HCT116 (cell line): ENCODE measurements at regions not wholly inside any gene's neighbourhood (a gene's known extent, or its start where the extent isn't known, plus 50 kb on each side); places are given as distances from the start of the nearest gene placed in this dataset.

ENCODE experiments used
- ATAC-seq: fragments of 200-7000 bp; cut with Tn5 transposase; 2 replicates; pipeline ENCODE4 v1.9.1; 2020; ENCODE audit warnings: mild to moderate bottlenecking, moderate library complexity
- BruUV-seq: library from RNA; stranded (reverse); fragments of 400-500 nt; replicated peaks from 2 replicates; lab custom pipeline; 2021; lab: Mats Ljungman, UMichigan
- CTCF ChIA-PET: fragments of 300-600 bp; sonication (Branson Sonifier 250); formaldehyde crosslinking; loops from one replicate; lab custom pipeline; 2021; ENCODE audit warnings: antibody characterized with exemption; lab: Charles Lee
- POLR2A ChIA-PET: fragments of 300-600, 350-600 bp; sonication (Branson Sonifier 250); formaldehyde crosslinking; loops from one replicate; lab custom pipeline; 2021; ENCODE audit warnings: antibody characterized with exemption; lab: Charles Lee
- RAD21 ChIA-PET, 2 experiments: fragments of 300-600 bp; sonication (Branson Sonifier 250); formaldehyde crosslinking; loops; one replicate each; lab custom pipeline; 2023; ENCODE audit warnings: low total read pairs in 2 of 2; ENCODE audit not compliant: uncharacterized antibody in 2 of 2, unreplicated experiment in 2 of 2, low non-redundant PET in 1 of 2; lab: Charles Lee
- DNase-seq: peaks from one replicate; pipeline ENCODE4 v3.0.0-alpha.2; 2010; ENCODE audit warnings: low read depth, low spot score
- H2AFZ ChIP-seq: fragments of 200-600 bp; shearing (Covaris generic), sonication (generic); 2 replicates; pipeline ENCODE4 v1.6.1; 2017; ENCODE audit warnings: low read depth, mixed run types, mixed read lengths, antibody characterized with exemption, low read length; ENCODE audit not compliant: poor library complexity, severe bottlenecking
- H3K27ac ChIP-seq: 2 replicates; pipeline ENCODE4 v1.5.1; 2012; ENCODE audit warnings: low read depth, low read length
- H3K27me3 ChIP-seq: fragments of 200-600 bp; sonication (generic); 2 replicates; pipeline ENCODE4 v1.6.1; 2016; ENCODE audit warnings: mixed run types, low read length, mixed read lengths; ENCODE audit not compliant: insufficient read depth
- H3K36me3 ChIP-seq, 2 experiments: fragments of 200-500 bp in 1 of 2; fragments of 200-600 bp in 1 of 2; sonication (Bioruptor generic) in 1 of 2; sonication (generic) in 1 of 2; 2 replicates each; pipeline versions ENCODE4 v1.5.1 to v1.6.1; 2014 to 2016; ENCODE audit warnings: low read length in 2 of 2, inconsistent platforms in 1 of 2, mixed read lengths in 1 of 2, mixed run types in 1 of 2; ENCODE audit not compliant: insufficient read depth in 2 of 2, control insufficient read depth in 1 of 2
- H3K4me1 ChIP-seq, 2 experiments: fragments of 200-600 bp in 1 of 2; sonication (generic) in 1 of 2; 2 replicates each; pipeline versions ENCODE4 v1.5.1 to v1.6.1; 2012 to 2017; ENCODE audit warnings: low read length in 2 of 2, inconsistent platforms in 1 of 2, mild to moderate bottlenecking in 1 of 2, mixed read lengths in 1 of 2, mixed run types in 1 of 2, moderate library complexity in 1 of 2; ENCODE audit not compliant: insufficient read depth in 2 of 2, control insufficient read depth in 1 of 2
- H3K4me2 ChIP-seq: fragments of 200-600 bp; sonication (generic); 2 replicates; pipeline ENCODE4 v1.6.1; 2017; ENCODE audit warnings: mixed run types, low read length, mixed read lengths
- H3K4me3 ChIP-seq, 2 experiments: fragments of 200-600 bp in 1 of 2; sonication (generic) in 1 of 2; replicated peaks in 1 of 2; 2 replicates each; pipeline ENCODE4 v1.5.1; 2011 to 2016; ENCODE audit warnings: low read length in 2 of 2, control low read depth in 1 of 2, low read depth in 1 of 2, mild to moderate bottlenecking in 1 of 2, mixed read lengths in 1 of 2, mixed run types in 1 of 2
- H3K79me2 ChIP-seq: fragments of 200-600 bp; sonication (generic); 2 replicates; pipeline ENCODE4 v1.6.1; 2017; ENCODE audit warnings: mild to moderate bottlenecking, mixed run types, low read length, moderate library complexity, mixed read lengths; ENCODE audit not compliant: insufficient read depth
- H3K9ac ChIP-seq: fragments of 200-600 bp; sonication (generic); 2 replicates; pipeline ENCODE4 v1.6.1; 2016; ENCODE audit warnings: low read length, mixed read lengths
- H3K9me2 ChIP-seq: fragments of 200-600 bp; sonication (generic), shearing (Covaris generic); 2 replicates; pipeline ENCODE4 v1.6.1; 2017; ENCODE audit warnings: mixed run types, mild to moderate bottlenecking, moderate library complexity; ENCODE audit not compliant: insufficient read depth
- H3K9me3 ChIP-seq, 2 experiments: fragments of 200-500 bp in 1 of 2; fragments of 200-600 bp in 1 of 2; sonication (Bioruptor generic) in 1 of 2; sonication (generic) in 1 of 2; 2 replicates each; pipeline ENCODE4 v1.6.1; 2014 to 2017; ENCODE audit warnings: low read length in 2 of 2, mixed read lengths in 2 of 2, inconsistent platforms in 1 of 2, low read depth in 1 of 2, mild to moderate bottlenecking in 1 of 2, mixed run types in 1 of 2, moderate library complexity in 1 of 2; ENCODE audit not compliant: control insufficient read depth in 1 of 2, insufficient read depth in 1 of 2
- H4K20me1 ChIP-seq: fragments of 200-600 bp; sonication (generic), shearing (Covaris generic); 2 replicates; pipeline ENCODE4 v1.6.1; 2017; ENCODE audit warnings: mixed run types, mild to moderate bottlenecking, moderate library complexity; ENCODE audit not compliant: insufficient read depth
- ATF3 ChIP-seq: IDR thresholded peaks from 2 replicates; pipeline ENCODE4 v1.6.1; 2012
- CBX3 ChIP-seq: IDR thresholded peaks from 2 replicates; pipeline ENCODE4 v1.6.1; 2012; ENCODE audit warnings: low read depth
- CEBPB ChIP-seq: IDR thresholded peaks from 2 replicates; pipeline ENCODE4 v1.6.1; 2012; ENCODE audit warnings: low read depth
- CTCF ChIP-seq, 3 experiments: fragments of 200-600 bp in 1 of 3; sonication (generic) in 1 of 3; IDR thresholded peaks in 2 of 3; conservative IDR thresholded peaks in 1 of 3; 2 replicates each; pipeline ENCODE4 v1.5.1; 2012 to 2017; ENCODE audit warnings: low read depth in 2 of 3, low read length in 2 of 3, antibody characterized with exemption in 1 of 3, borderline replicate concordance in 1 of 3, control low read depth in 1 of 3, mild to moderate bottlenecking in 1 of 3, mixed read lengths in 1 of 3, mixed run types in 1 of 3, moderate library complexity in 1 of 3; ENCODE audit not compliant: insufficient read depth in 1 of 3
- EGR1 ChIP-seq: IDR thresholded peaks from 2 replicates; pipeline ENCODE4 v1.6.1; 2012; ENCODE audit warnings: low read depth
- ELF1 ChIP-seq: IDR thresholded peaks from 2 replicates; pipeline ENCODE4 v1.6.1; 2012; ENCODE audit warnings: low read depth, borderline replicate concordance
- EZH2 ChIP-seq: fragments of 200-600 bp; sonication (generic); IDR thresholded peaks from 2 replicates; pipeline ENCODE4 v1.6.1; 2017; ENCODE audit warnings: antibody characterized with exemption, mixed run types
- FOSL1 ChIP-seq: IDR thresholded peaks from 2 replicates; pipeline ENCODE4 v1.6.1; 2012; ENCODE audit warnings: low read depth
- JUND ChIP-seq: IDR thresholded peaks from 2 replicates; pipeline ENCODE4 v1.6.1; 2012
- MAX ChIP-seq: IDR thresholded peaks from 2 replicates; pipeline ENCODE4 v1.6.1; 2012
- POLR2A ChIP-seq: IDR thresholded peaks from 2 replicates; pipeline ENCODE4 v1.7.0; 2011; ENCODE audit warnings: borderline replicate concordance; ENCODE audit not compliant: insufficient read depth, insufficient read length; ENCODE audit errors: extremely low read depth
- POLR2AphosphoS5 ChIP-seq: IDR thresholded peaks from 2 replicates; pipeline ENCODE4 v1.6.1; 2011; ENCODE audit warnings: mild to moderate bottlenecking, low read depth, low read length, moderate library complexity
- RAD21 ChIP-seq: IDR thresholded peaks from 2 replicates; pipeline ENCODE4 v1.6.1; 2012; ENCODE audit warnings: low read depth, mild to moderate bottlenecking
- REST ChIP-seq: IDR thresholded peaks from 2 replicates; pipeline ENCODE4 v1.6.1; 2012; ENCODE audit warnings: low read depth
- SIN3A ChIP-seq: IDR thresholded peaks from 2 replicates; pipeline ENCODE4 v1.6.1; 2012; ENCODE audit warnings: low read depth
- SRF ChIP-seq: IDR thresholded peaks from 2 replicates; pipeline ENCODE4 v1.6.1; 2012; ENCODE audit warnings: low read depth
- TCF7L2 ChIP-seq: IDR thresholded peaks from 2 replicates; pipeline ENCODE4 v1.7.0; 2011; ENCODE audit warnings: borderline replicate concordance, inconsistent platforms; ENCODE audit not compliant: insufficient read depth, insufficient read length; ENCODE audit errors: extremely low read depth
- YY1 ChIP-seq: IDR thresholded peaks from 2 replicates; pipeline ENCODE4 v1.6.1; 2011; ENCODE audit warnings: low read length, low read depth, moderate library complexity, mild to moderate bottlenecking; ENCODE audit not compliant: insufficient replicate concordance; ENCODE audit errors: extremely low read depth
- ZBTB33 ChIP-seq: IDR thresholded peaks from 2 replicates; pipeline ENCODE4 v1.6.1; 2011; ENCODE audit warnings: mild to moderate bottlenecking, low read length, moderate library complexity; ENCODE audit not compliant: insufficient replicate concordance; ENCODE audit errors: extremely low read depth
- ZFX ChIP-seq: fragments of 450-650 bp; IDR thresholded peaks from 2 replicates; pipeline ENCODE4 v1.6.1; 2017
- ZNF274 ChIP-seq: fragments of 200-500 bp; sonication (Bioruptor generic); IDR thresholded peaks from 2 replicates; pipeline ENCODE4 v1.6.1; 2014; ENCODE audit warnings: mild to moderate bottlenecking, low read depth, low read length, inconsistent platforms
- intact Hi-C: fragments of 100-400 bp; cut with micrococcal nuclease; formaldehyde crosslinking; loops from 2 replicates; pipeline ENCODE4 v1.10.0; 2022

- ChIA-PET CTCF (interaction anchor here (0.6 to 1.8 kb wide), 7 partner anchors 219 to 736 kb away, joined by 3 to 16 read pairs (median 7); no protein-coding TSS in a partner anchor), RAD21 (interaction anchor here (0.7 to 1.6 kb wide), 3 partner anchors 334 to 734 kb away, joined by 3 to 10 read pairs (median 3); no protein-coding TSS in a partner anchor), POLR2A (no interaction called here)
- H3K9ac ChIP-seq, result no peak overlapping the region
- H3K4me3 ChIP-seq, result no peak overlapping the region
- no peaks in the 10 kb centered on the region for H3K27me3 ChIP-seq
- BruUV-seq, result no TSS peak
- intact Hi-C loops, result loop anchor here (1.0 to 5.0 kb wide), 7 partner anchors 192 to 734 kb away; no protein-coding TSS in a partner anchor
- no peaks in the 10 kb centered on the region for H3K36me3 ChIP-seq
- peak overlapping the region; percentile 93 for H2AFZ ChIP-seq
- peak; percentile 41 for DNase-seq
- no peaks in the 10 kb centered on the region for H4K20me1 ChIP-seq
- H3K79me2 ChIP-seq, result no peaks in the 10 kb centered on the region
- peak overlapping the region; percentile 35; the same call in 1 of the 2 replicates for H3K4me2 ChIP-seq
- no peaks in the 10 kb centered on the region for H3K9me3 ChIP-seq
- no peaks in the 10 kb centered on the region for H3K9me2 ChIP-seq
- no peak overlapping the region for H3K27ac ChIP-seq
- ATAC-seq, result peak; percentile 97
- 0 out of 4 replicates have a peak, but pooled peaks cover 0 to 2% of the 10 kb centered on the region in 2 experiments for H3K4me1 ChIP-seq
- TF ChIP-seq CTCF (IDR thresholded peaks at IDR 0.05 in 2 of 3, conservative IDR thresholded peaks at IDR 0.05 in 1 of 3; ENCODE audit: borderline replicate concordance in 1 of 3, insufficient read depth in 1 of 3, low read depth in 2 of 3, low read length in 2 of 3), result peak; percentile 86 to 92 (median 87); a peak in 5 of 6 replicates
- TF ChIP-seq REST, result no peak
- TF ChIP-seq EGR1, result no peak
- TF ChIP-seq TCF7L2, result no peak
- peak; percentile 96 for TF ChIP-seq RAD21
- no peak for TF ChIP-seq POLR2AphosphoS5
- TF ChIP-seq ATF3, result no peak
- TF ChIP-seq YY1, result peak; percentile 26
- no peak for TF ChIP-seq ZNF274
- TF ChIP-seq SIN3A, result no peak
- no peak for TF ChIP-seq ZBTB33
- no peak for TF ChIP-seq CBX3
- no peak for TF ChIP-seq SRF
- no peak for TF ChIP-seq ELF1
- no peak for TF ChIP-seq EZH2
- TF ChIP-seq MAX, result no peak
- no peak for TF ChIP-seq POLR2A
- no peak for TF ChIP-seq FOSL1
- no peak for TF ChIP-seq CEBPB
- TF ChIP-seq JUND, result no peak
- TF ChIP-seq ZFX, result no peak
Observed at GRCh38 chr6:142692942-142693341, 252.0 kb downstream of the HIVEP2 start.
